Kidney epithelial cell (primary cell): ENCODE measurements at regions not wholly inside any gene's neighbourhood (a gene's known extent, or its start where the extent isn't known, plus 50 kb on each side); places are given as distances from the start of the nearest gene placed in this dataset.

Experiments
- DNase-seq: peaks from one replicate; pipeline ENCODE4 v3.0.0-alpha.2; 2010; ENCODE audit warnings: low read depth
- H3K27me3 ChIP-seq: 2 replicates; pipeline ENCODE4 v1.6.0; 2011; ENCODE audit warnings: low read length; ENCODE audit not compliant: control insufficient read depth, insufficient read depth
- H3K36me3 ChIP-seq: 2 replicates; pipeline ENCODE4 v1.5.1; 2011; ENCODE audit warnings: low read length; ENCODE audit not compliant: control insufficient read depth, insufficient read depth
- H3K4me3 ChIP-seq: 2 replicates; pipeline ENCODE4 v1.5.1; 2011; ENCODE audit warnings: low read depth, mild to moderate bottlenecking, control low read depth, low read length
- CTCF ChIP-seq: IDR thresholded peaks from 2 replicates; pipeline ENCODE4 v1.5.1; 2011; ENCODE audit warnings: mild to moderate bottlenecking, moderate library complexity, low read length, control low read depth, inconsistent platforms; ENCODE audit not compliant: insufficient read depth, poor library complexity, severe bottlenecking

- TF ChIP-seq CTCF = no peak
- H3K27me3 ChIP-seq = peaks cover 2% of the 10 kb centered on the region
- H3K36me3 ChIP-seq = no peaks in the 10 kb centered on the region
- H3K4me3 ChIP-seq = no peak overlapping the region
- no peak for DNase-seq
Measured at GRCh38 chrX:8914681-8915080, 113.5 kb upstream of the FAM9A start.

- H3K4me3 ChIP-seq = no peak overlapping the region
- no peak for DNase-seq
- peaks cover 2% of the 10 kb centered on the region for H3K27me3 ChIP-seq
- TF ChIP-seq CTCF = no peak
- H3K36me3 ChIP-seq = no peaks in the 10 kb centered on the region
Measured at GRCh38 chrX:8913655-8914409, 112.6 kb upstream of the FAM9A start.

GRCh38 chrX:8907688-8908087 is 106.5 kb upstream of the FAM9A start:
- DNase-seq = no peak
- Histone ChIP-seq H3K36me3 (no peaks in the 10 kb centered on the region), H3K4me3 (no peak overlapping the region), H3K27me3 (no peaks in the 10 kb centered on the region)
- TF ChIP-seq CTCF = no peak

GRCh38 chrX:8906299-8906938 is 105.2 kb upstream of the FAM9A start:
- H3K4me3 ChIP-seq = no peak overlapping the region
- H3K36me3 ChIP-seq = no peaks in the 10 kb centered on the region
- no peak for TF ChIP-seq CTCF
- no peak for DNase-seq
- H3K27me3 ChIP-seq = no peaks in the 10 kb centered on the region

GRCh38 chrX:8897259-8897658 is 96.1 kb upstream of the FAM9A start:
- no peaks in the 10 kb centered on the region for H3K27me3 ChIP-seq
- H3K4me3 ChIP-seq = no peak overlapping the region
- TF ChIP-seq CTCF = no peak
- DNase-seq = no peak
- H3K36me3 ChIP-seq = no peaks in the 10 kb centered on the region
